Cardiac fibroblast (primary cell): ENCODE measurements at regions not wholly inside any gene's neighbourhood (a gene's known extent, or its start where the extent isn't known, plus 50 kb on each side); places are given as distances from the start of the nearest gene placed in this dataset.
A peak's percentile ranks its signal among the peaks of the same experiment; 100 is the strongest.
"Not testable (repeated sequence)": the region's sequence is repeated elsewhere in the genome, so short reads cannot be mapped to it uniquely, and the experiment has no call there.

ENCODE experiments used
- DNase-seq, 2 donors: peaks; one replicate each; pipeline versions ENCODE4 v3.0.0 to v3.0.0-alpha.2; 2010; ENCODE audit warnings: low read depth in 2 of 2
- H3K4me3 ChIP-seq, 2 donors: replicated peaks in 1 of 2; 1 replicate in 1 of 2; 2 replicates in 1 of 2; pipeline ENCODE4 v1.5.1; 2011; ENCODE audit warnings: low read depth in 2 of 2, low read length in 2 of 2, mild to moderate bottlenecking in 2 of 2, moderate library complexity in 1 of 2
- CTCF ChIP-seq: IDR thresholded peaks from one replicate; pipeline ENCODE4 v1.5.1; 2011; ENCODE audit warnings: low read depth, mild to moderate bottlenecking, low read length, inconsistent platforms

GRCh38 chr2:16974688-16975087 lies 309.1 kb upstream of the CYRIA start:
- DNase-seq: no peak
- no peak overlapping the region for H3K4me3 ChIP-seq
- TF ChIP-seq CTCF: no peak

GRCh38 chr2:16973586-16974286 lies 308.1 kb upstream of the CYRIA start:
- TF ChIP-seq CTCF: no peak
- DNase-seq: peak; percentile 4 to 17
- H3K4me3 ChIP-seq: no peak overlapping the region

GRCh38 chr2:16972276-16972675 lies 306.6 kb upstream of the CYRIA start:
- peak in 1 of 2 donors; percentile 5 for DNase-seq
- no peak for TF ChIP-seq CTCF
- no peak overlapping the region for H3K4me3 ChIP-seq

GRCh38 chr2:16971722-16972234 lies 306.1 kb upstream of the CYRIA start:
- H3K4me3 ChIP-seq: no peak overlapping the region
- no peak for TF ChIP-seq CTCF
- DNase-seq: no peak

GRCh38 chr2:16970948-16971347 lies 305.3 kb upstream of the CYRIA start:
- not testable (repeated sequence) for DNase-seq, H3K4me3 ChIP-seq

GRCh38 chr2:16962505-16962904 lies 296.9 kb upstream of the CYRIA start:
- H3K4me3 ChIP-seq: no peak overlapping the region
- no peak for DNase-seq
- TF ChIP-seq CTCF: no peak

GRCh38 chr2:16960579-16960978 lies 294.9 kb upstream of the CYRIA start:
- no peak for TF ChIP-seq CTCF
- DNase-seq: no peak
- H3K4me3 ChIP-seq: no peak overlapping the region
